HEK293T (cell line): ENCODE measurements at regions not wholly inside any gene's neighbourhood (a gene's known extent, or its start where the extent isn't known, plus 50 kb on each side); places are given as distances from the start of the nearest gene placed in this dataset.

Experiments used
- ARNT ChIP-seq: fragments of 450-650 bp; IDR thresholded peaks from 2 replicates; pipeline ENCODE4 v1.6.1; 2017; ENCODE audit warnings: mild to moderate bottlenecking
- BHLHE40 ChIP-seq: fragments of 450-650 bp; IDR thresholded peaks from 2 replicates; pipeline ENCODE4 v1.6.1; 2016; ENCODE audit warnings: mild to moderate bottlenecking, moderate library complexity, borderline replicate concordance
- CTBP1 ChIP-seq: fragments of 450-650 bp; IDR thresholded peaks from 2 replicates; pipeline ENCODE4 v1.6.1; 2016; ENCODE audit warnings: borderline replicate concordance
- ELF4 ChIP-seq: fragments of 450-650 bp; IDR thresholded peaks from 2 replicates; pipeline ENCODE4 v1.6.1; 2017; ENCODE audit warnings: antibody characterized with exemption
- FOXA1 ChIP-seq: fragments of 450-650 bp; IDR thresholded peaks from 2 replicates; pipeline ENCODE4 v1.6.1; 2016; ENCODE audit warnings: mild to moderate bottlenecking
- FOXK2 ChIP-seq: fragments of 450-650 bp; IDR thresholded peaks from 2 replicates; pipeline ENCODE4 v1.6.1; 2016; ENCODE audit warnings: mild to moderate bottlenecking
- FOXM1 ChIP-seq: fragments of 450-650 bp; IDR thresholded peaks from 2 replicates; pipeline ENCODE4 v1.6.1; 2017; ENCODE audit warnings: mild to moderate bottlenecking, borderline replicate concordance
- HDGF ChIP-seq: fragments of 450-650 bp; IDR thresholded peaks from 2 replicates; pipeline ENCODE4 v1.6.1; 2017; ENCODE audit warnings: antibody characterized with exemption, borderline replicate concordance
- L3MBTL2 ChIP-seq: fragments of 450-650 bp; conservative IDR thresholded peaks from 2 replicates; pipeline ENCODE4 v1.6.1; 2016; ENCODE audit warnings: mild to moderate bottlenecking
- LEF1 ChIP-seq: fragments of 450-650 bp; IDR thresholded peaks from 2 replicates; pipeline ENCODE4 v1.6.1; 2017; ENCODE audit warnings: mild to moderate bottlenecking, borderline replicate concordance
- NFRKB ChIP-seq: fragments of 450-650 bp; IDR thresholded peaks from 2 replicates; pipeline ENCODE4 v1.6.1; 2016; ENCODE audit warnings: mild to moderate bottlenecking, moderate library complexity
- SP1 ChIP-seq: fragments of 450-650 bp; IDR thresholded peaks from 2 replicates; pipeline ENCODE4 v1.6.1; 2017
- SUZ12 ChIP-seq: fragments of 450-650 bp; IDR thresholded peaks from 2 replicates; pipeline ENCODE4 v1.6.1; 2016; ENCODE audit warnings: mild to moderate bottlenecking
- ZNF384 ChIP-seq: fragments of 450-650 bp; IDR thresholded peaks from 2 replicates; pipeline ENCODE4 v1.6.1; 2016

DNA sequence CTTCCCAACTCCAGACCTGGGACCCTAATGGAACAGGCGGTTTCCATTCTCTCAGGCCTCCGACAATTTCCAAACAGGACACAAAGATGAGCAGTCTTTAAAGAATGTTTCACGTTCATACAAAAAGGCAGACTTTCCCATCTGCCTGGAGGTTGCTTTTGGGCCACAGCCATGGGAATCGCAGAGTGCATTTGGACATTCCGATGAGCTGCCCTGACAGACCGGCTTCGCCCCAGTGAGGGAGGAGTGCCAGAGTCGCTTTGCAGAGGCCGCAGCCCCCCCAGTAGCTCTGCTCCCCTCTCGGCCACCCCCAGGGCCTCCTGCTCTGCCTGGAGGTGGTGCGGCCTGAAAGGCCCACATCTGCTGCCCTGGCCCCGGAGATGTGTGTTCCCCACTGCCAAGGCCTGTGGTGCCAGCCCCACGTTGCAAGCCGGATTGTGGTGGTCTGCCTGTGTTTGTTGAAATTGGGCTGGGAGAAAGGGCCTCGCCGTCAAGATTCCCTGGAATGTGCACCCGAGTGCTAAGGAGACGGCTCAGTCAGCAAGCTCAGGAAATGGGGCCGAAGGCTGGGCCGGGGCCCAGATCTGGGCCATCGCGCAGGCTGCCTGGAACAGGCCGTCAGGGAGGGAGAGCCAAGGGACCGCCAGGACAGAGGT, 89.8 kb downstream of the C16orf95 start:
- TF ChIP-seq ZNF384 (no peak), BHLHE40 (no peak), L3MBTL2 (no peak), FOXM1 (no peak), CTBP1 (no peak), ELF4 (no peak), SP1 (no peak), LEF1 (no peak), SUZ12 (no peak), FOXA1 (no peak), ARNT (no peak), HDGF (no peak), NFRKB (no peak), FOXK2 (no peak)
